ENCODE measurements at regions not wholly inside any gene's neighbourhood (a gene's known extent, or its start where the extent isn't known, plus 50 kb on each side); places are given as distances from the start of the nearest gene placed in this dataset.

- TF ChIP-seq CTCF (IDR thresholded peaks at IDR 0.05; ENCODE audit: low read depth, low read length), result no peak
- no peak for DNase-seq (ENCODE audit: extremely low read depth, low read depth)
Measured at GRCh38 chr5:15431923-15432322, 68.1 kb upstream of the FBXL7 start.

- no peak for TF ChIP-seq CTCF (IDR thresholded peaks at IDR 0.05; ENCODE audit: low read depth, low read length)
- DNase-seq (ENCODE audit: extremely low read depth, low read depth), result no peak
Measured at GRCh38 chr5:15425766-15426165, 74.2 kb upstream of the FBXL7 start.

GRCh38 chr5:15424769-15425168 lies 75.2 kb upstream of the FBXL7 start:
- no peak for DNase-seq (ENCODE audit: extremely low read depth, low read depth)
- no peak for TF ChIP-seq CTCF (IDR thresholded peaks at IDR 0.05; ENCODE audit: low read depth, low read length)

GRCh38 chr5:15421921-15422412 lies 78.0 kb upstream of the FBXL7 start:
- TF ChIP-seq CTCF (IDR thresholded peaks at IDR 0.05; ENCODE audit: low read depth, low read length), result no peak
- no peak for DNase-seq (ENCODE audit: extremely low read depth, low read depth)

- DNase-seq (ENCODE audit: extremely low read depth, low read depth), result no peak
- no peak for TF ChIP-seq CTCF (IDR thresholded peaks at IDR 0.05; ENCODE audit: low read depth, low read length)
Measured at GRCh38 chr5:15421381-15421780, 78.6 kb upstream of the FBXL7 start.

- no peak for DNase-seq (ENCODE audit: extremely low read depth, low read depth)
- no peak for TF ChIP-seq CTCF (IDR thresholded peaks at IDR 0.05; ENCODE audit: low read depth, low read length)
Measured at GRCh38 chr5:15420201-15420600, 79.8 kb upstream of the FBXL7 start.

- TF ChIP-seq CTCF (IDR thresholded peaks at IDR 0.05; ENCODE audit: low read depth, low read length), result no peak
- DNase-seq (ENCODE audit: extremely low read depth, low read depth), result no peak
Measured at GRCh38 chr5:15417156-15417555, 82.8 kb upstream of the FBXL7 start.
